ENCODE measurements at regions not wholly inside any gene's neighbourhood (a gene's known extent, or its start where the extent isn't known, plus 50 kb on each side); places are given as distances from the start of the nearest gene placed in this dataset.

- H3K4me1 ChIP-seq (ENCODE audit: insufficient read depth, low read length): no peaks in the 10 kb centered on the region
- H2AFZ ChIP-seq (ENCODE audit: low read depth, low read length): no peak overlapping the region
- no peak overlapping the region for H3K4me2 ChIP-seq (ENCODE audit: insufficient read depth, low read length)
- DNase-seq: no peak
- TF ChIP-seq EZH2 (IDR thresholded peaks at IDR 0.05; ENCODE audit: borderline replicate concordance, low read depth, low read length, severe bottlenecking) (no peak), CTCF (IDR thresholded peaks at IDR 0.05; ENCODE audit: borderline replicate concordance, extremely low read depth, low read length, poor library complexity, severe bottlenecking) (no peak)
- no peaks in the 10 kb centered on the region for H3K36me3 ChIP-seq (ENCODE audit: insufficient read depth, low read length)
- ATAC-seq (ENCODE audit: insufficient read depth, low read depth): no peak
- H3K9ac ChIP-seq (ENCODE audit: low read depth, low read length): no peak overlapping the region
- no peak overlapping the region for H3K4me3 ChIP-seq (ENCODE audit: low read depth in 1 of 2, low read length in 2 of 2)
- H3K27ac ChIP-seq (ENCODE audit: low read length): no peak overlapping the region
- H4K20me1 ChIP-seq (ENCODE audit: insufficient read depth, low read length): no peaks in the 10 kb centered on the region
- no peaks in the 10 kb centered on the region for H3K9me3 ChIP-seq (ENCODE audit: insufficient read depth, low read length, severe bottlenecking)
- H3K79me2 ChIP-seq (ENCODE audit: insufficient read depth, low read length): no peaks in the 10 kb centered on the region
- no peaks in the 10 kb centered on the region for H3K27me3 ChIP-seq (ENCODE audit: insufficient read depth, low read length, poor library complexity)
These were observed 525.9 kb upstream of the EYS start for GRCh38 chr6:66232890-66233289.

GRCh38 chr6:66230591-66230990 is 523.6 kb upstream of the EYS start:
- H4K20me1 ChIP-seq (ENCODE audit: insufficient read depth, low read length): no peaks in the 10 kb centered on the region
- ATAC-seq (ENCODE audit: insufficient read depth, low read depth): no peak
- H3K36me3 ChIP-seq (ENCODE audit: insufficient read depth, low read length): no peaks in the 10 kb centered on the region
- no peaks in the 10 kb centered on the region for H3K4me1 ChIP-seq (ENCODE audit: insufficient read depth, low read length)
- no peaks in the 10 kb centered on the region for H3K9me3 ChIP-seq (ENCODE audit: insufficient read depth, low read length, severe bottlenecking)
- H2AFZ ChIP-seq (ENCODE audit: low read depth, low read length): no peak overlapping the region
- no peak overlapping the region for H3K4me3 ChIP-seq (ENCODE audit: low read depth in 1 of 2, low read length in 2 of 2)
- no peaks in the 10 kb centered on the region for H3K79me2 ChIP-seq (ENCODE audit: insufficient read depth, low read length)
- no peak for DNase-seq
- H3K9ac ChIP-seq (ENCODE audit: low read depth, low read length): no peak overlapping the region
- H3K27ac ChIP-seq (ENCODE audit: low read length): no peak overlapping the region
- TF ChIP-seq CTCF (IDR thresholded peaks at IDR 0.05; ENCODE audit: borderline replicate concordance, extremely low read depth, low read length, poor library complexity, severe bottlenecking) (no peak), EZH2 (IDR thresholded peaks at IDR 0.05; ENCODE audit: borderline replicate concordance, low read depth, low read length, severe bottlenecking) (no peak)
- no peak overlapping the region for H3K4me2 ChIP-seq (ENCODE audit: insufficient read depth, low read length)
- H3K27me3 ChIP-seq (ENCODE audit: insufficient read depth, low read length, poor library complexity): no peaks in the 10 kb centered on the region

- Histone ChIP-seq H3K27me3 (ENCODE audit: insufficient read depth, low read length, poor library complexity) (no peaks in the 10 kb centered on the region), H3K4me3 (ENCODE audit: low read depth in 1 of 2, low read length in 2 of 2) (no peak overlapping the region), H3K79me2 (ENCODE audit: insufficient read depth, low read length) (no peaks in the 10 kb centered on the region), H3K27ac (ENCODE audit: low read length) (no peak overlapping the region), H3K4me1 (ENCODE audit: insufficient read depth, low read length) (no peaks in the 10 kb centered on the region), H2AFZ (ENCODE audit: low read depth, low read length) (no peak overlapping the region), H3K4me2 (ENCODE audit: insufficient read depth, low read length) (no peak overlapping the region), H3K9ac (ENCODE audit: low read depth, low read length) (no peak overlapping the region), H3K36me3 (ENCODE audit: insufficient read depth, low read length) (no peaks in the 10 kb centered on the region), H3K9me3 (ENCODE audit: insufficient read depth, low read length, severe bottlenecking) (no peaks in the 10 kb centered on the region), H4K20me1 (ENCODE audit: insufficient read depth, low read length) (no peaks in the 10 kb centered on the region)
- ATAC-seq (ENCODE audit: insufficient read depth, low read depth) (no peak), DNase-seq (no peak)
- TF ChIP-seq CTCF (IDR thresholded peaks at IDR 0.05; ENCODE audit: borderline replicate concordance, extremely low read depth, low read length, poor library complexity, severe bottlenecking) (no peak), EZH2 (IDR thresholded peaks at IDR 0.05; ENCODE audit: borderline replicate concordance, low read depth, low read length, severe bottlenecking) (no peak)
These were observed 519.1 kb upstream of the EYS start for GRCh38 chr6:66226109-66226508.

GRCh38 chr6:66210964-66211363 is 503.9 kb upstream of the EYS start:
- no peaks in the 10 kb centered on the region for H4K20me1 ChIP-seq (ENCODE audit: insufficient read depth, low read length)
- H3K4me1 ChIP-seq (ENCODE audit: insufficient read depth, low read length): no peaks in the 10 kb centered on the region
- no peak overlapping the region for H2AFZ ChIP-seq (ENCODE audit: low read depth, low read length)
- ATAC-seq (ENCODE audit: insufficient read depth, low read depth): no peak
- H3K9me3 ChIP-seq (ENCODE audit: insufficient read depth, low read length, severe bottlenecking): peaks cover 2% of the 10 kb centered on the region
- TF ChIP-seq CTCF (IDR thresholded peaks at IDR 0.05; ENCODE audit: borderline replicate concordance, extremely low read depth, low read length, poor library complexity, severe bottlenecking) (no peak), EZH2 (IDR thresholded peaks at IDR 0.05; ENCODE audit: borderline replicate concordance, low read depth, low read length, severe bottlenecking) (no peak)
- H3K27me3 ChIP-seq (ENCODE audit: insufficient read depth, low read length, poor library complexity): no peaks in the 10 kb centered on the region
- no peak overlapping the region for H3K27ac ChIP-seq (ENCODE audit: low read length)
- no peaks in the 10 kb centered on the region for H3K79me2 ChIP-seq (ENCODE audit: insufficient read depth, low read length)
- H3K36me3 ChIP-seq (ENCODE audit: insufficient read depth, low read length): no peaks in the 10 kb centered on the region
- H3K9ac ChIP-seq (ENCODE audit: low read depth, low read length): no peak overlapping the region
- no peak for DNase-seq
- H3K4me2 ChIP-seq (ENCODE audit: insufficient read depth, low read length): no peak overlapping the region
- no peak overlapping the region for H3K4me3 ChIP-seq (ENCODE audit: low read depth in 1 of 2, low read length in 2 of 2)
